ENCODE measurements at regions not wholly inside any gene's neighbourhood (a gene's known extent, or its start where the extent isn't known, plus 50 kb on each side); places are given as distances from the start of the nearest gene placed in this dataset.
"Not testable (repeated sequence)": the region's sequence is repeated elsewhere in the genome, so short reads cannot be mapped to it uniquely, and the experiment has no call there.

DNA sequence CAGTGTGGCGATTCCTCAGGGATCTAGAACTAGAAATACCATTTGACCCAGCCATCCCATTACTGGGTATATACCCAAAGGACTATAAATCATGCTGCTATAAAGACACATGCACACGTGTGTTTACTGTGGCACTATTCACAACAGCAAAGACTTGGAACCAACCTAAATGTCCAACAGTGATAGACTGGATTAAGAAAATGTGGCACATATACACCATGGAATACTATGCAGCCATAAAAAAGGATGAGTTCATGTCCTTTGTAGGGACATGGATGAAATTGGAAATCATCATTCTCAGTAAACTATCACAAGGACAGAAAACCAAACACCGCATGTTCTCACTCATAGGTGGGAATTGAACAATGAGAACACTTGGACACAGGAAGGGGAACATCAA is 107.9 kb upstream of the TSPAN8 start:
- TF ChIP-seq, protein P1, sequence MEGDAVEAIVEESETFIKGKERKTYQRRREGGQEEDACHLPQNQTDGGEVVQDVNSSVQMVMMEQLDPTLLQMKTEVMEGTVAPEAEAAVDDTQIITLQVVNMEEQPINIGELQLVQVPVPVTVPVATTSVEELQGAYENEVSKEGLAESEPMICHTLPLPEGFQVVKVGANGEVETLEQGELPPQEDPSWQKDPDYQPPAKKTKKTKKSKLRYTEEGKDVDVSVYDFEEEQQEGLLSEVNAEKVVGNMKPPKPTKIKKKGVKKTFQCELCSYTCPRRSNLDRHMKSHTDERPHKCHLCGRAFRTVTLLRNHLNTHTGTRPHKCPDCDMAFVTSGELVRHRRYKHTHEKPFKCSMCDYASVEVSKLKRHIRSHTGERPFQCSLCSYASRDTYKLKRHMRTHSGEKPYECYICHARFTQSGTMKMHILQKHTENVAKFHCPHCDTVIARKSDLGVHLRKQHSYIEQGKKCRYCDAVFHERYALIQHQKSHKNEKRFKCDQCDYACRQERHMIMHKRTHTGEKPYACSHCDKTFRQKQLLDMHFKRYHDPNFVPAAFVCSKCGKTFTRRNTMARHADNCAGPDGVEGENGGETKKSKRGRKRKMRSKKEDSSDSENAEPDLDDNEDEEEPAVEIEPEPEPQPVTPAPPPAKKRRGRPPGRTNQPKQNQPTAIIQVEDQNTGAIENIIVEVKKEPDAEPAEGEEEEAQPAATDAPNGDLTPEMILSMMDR (IDR thresholded peaks at IDR 0.05; ENCODE audit: insufficient read depth, low read length), result not testable (repeated sequence)
- TF ChIP-seq, protein P2, sequence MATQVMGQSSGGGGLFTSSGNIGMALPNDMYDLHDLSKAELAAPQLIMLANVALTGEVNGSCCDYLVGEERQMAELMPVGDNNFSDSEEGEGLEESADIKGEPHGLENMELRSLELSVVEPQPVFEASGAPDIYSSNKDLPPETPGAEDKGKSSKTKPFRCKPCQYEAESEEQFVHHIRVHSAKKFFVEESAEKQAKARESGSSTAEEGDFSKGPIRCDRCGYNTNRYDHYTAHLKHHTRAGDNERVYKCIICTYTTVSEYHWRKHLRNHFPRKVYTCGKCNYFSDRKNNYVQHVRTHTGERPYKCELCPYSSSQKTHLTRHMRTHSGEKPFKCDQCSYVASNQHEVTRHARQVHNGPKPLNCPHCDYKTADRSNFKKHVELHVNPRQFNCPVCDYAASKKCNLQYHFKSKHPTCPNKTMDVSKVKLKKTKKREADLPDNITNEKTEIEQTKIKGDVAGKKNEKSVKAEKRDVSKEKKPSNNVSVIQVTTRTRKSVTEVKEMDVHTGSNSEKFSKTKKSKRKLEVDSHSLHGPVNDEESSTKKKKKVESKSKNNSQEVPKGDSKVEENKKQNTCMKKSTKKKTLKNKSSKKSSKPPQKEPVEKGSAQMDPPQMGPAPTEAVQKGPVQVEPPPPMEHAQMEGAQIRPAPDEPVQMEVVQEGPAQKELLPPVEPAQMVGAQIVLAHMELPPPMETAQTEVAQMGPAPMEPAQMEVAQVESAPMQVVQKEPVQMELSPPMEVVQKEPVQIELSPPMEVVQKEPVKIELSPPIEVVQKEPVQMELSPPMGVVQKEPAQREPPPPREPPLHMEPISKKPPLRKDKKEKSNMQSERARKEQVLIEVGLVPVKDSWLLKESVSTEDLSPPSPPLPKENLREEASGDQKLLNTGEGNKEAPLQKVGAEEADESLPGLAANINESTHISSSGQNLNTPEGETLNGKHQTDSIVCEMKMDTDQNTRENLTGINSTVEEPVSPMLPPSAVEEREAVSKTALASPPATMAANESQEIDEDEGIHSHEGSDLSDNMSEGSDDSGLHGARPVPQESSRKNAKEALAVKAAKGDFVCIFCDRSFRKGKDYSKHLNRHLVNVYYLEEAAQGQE (IDR thresholded peaks at IDR 0.05; ENCODE audit: insufficient replicate concordance, low read depth), result not testable (repeated sequence)
